Neural crest cell (in vitro differentiated cells): ENCODE measurements at regions not wholly inside any gene's neighbourhood (a gene's known extent, or its start where the extent isn't known, plus 50 kb on each side); places are given as distances from the start of the nearest gene placed in this dataset.
A peak's percentile ranks its signal among the peaks of the same experiment; 100 is the strongest.

Source experiments
- DNase-seq: peaks from one replicate; pipeline ENCODE4 v3.0.0; 2021; ENCODE audit warnings: low read depth, mixed read lengths, low spot score
- H3K27ac Mint-ChIP-seq: one replicate; pipeline ENCODE4 v1.8.0; 2021; ENCODE audit warnings: mild to moderate bottlenecking, mixed read lengths; ENCODE audit not compliant: unreplicated experiment
- H3K27me3 Mint-ChIP-seq: 2 replicates; pipeline ENCODE4 v1.8.0; 2021; ENCODE audit warnings: low read depth, mild to moderate bottlenecking, mixed read lengths
- H3K36me3 Mint-ChIP-seq: 2 replicates; pipeline ENCODE4 v1.8.0; 2021; ENCODE audit warnings: low read depth, mild to moderate bottlenecking, mixed read lengths
- H3K4me1 Mint-ChIP-seq: 2 replicates; pipeline ENCODE4 v1.8.0; 2021; ENCODE audit warnings: mixed read lengths
- H3K4me3 Mint-ChIP-seq: one replicate; pipeline ENCODE4 v1.8.0; 2021; ENCODE audit warnings: mild to moderate bottlenecking, mixed read lengths
- H3K9me3 Mint-ChIP-seq: 2 replicates; pipeline ENCODE4 v1.8.0; 2021; ENCODE audit warnings: mixed read lengths
- TF ChIP-seq, protein P1 (sequence below): fragments of 200-600 bp; sonication (generic); conservative IDR thresholded peaks from 2 replicates; pipeline ENCODE4 v1.5.0; 2021; ENCODE audit warnings: antibody characterized with exemption, mild to moderate bottlenecking

DNA sequence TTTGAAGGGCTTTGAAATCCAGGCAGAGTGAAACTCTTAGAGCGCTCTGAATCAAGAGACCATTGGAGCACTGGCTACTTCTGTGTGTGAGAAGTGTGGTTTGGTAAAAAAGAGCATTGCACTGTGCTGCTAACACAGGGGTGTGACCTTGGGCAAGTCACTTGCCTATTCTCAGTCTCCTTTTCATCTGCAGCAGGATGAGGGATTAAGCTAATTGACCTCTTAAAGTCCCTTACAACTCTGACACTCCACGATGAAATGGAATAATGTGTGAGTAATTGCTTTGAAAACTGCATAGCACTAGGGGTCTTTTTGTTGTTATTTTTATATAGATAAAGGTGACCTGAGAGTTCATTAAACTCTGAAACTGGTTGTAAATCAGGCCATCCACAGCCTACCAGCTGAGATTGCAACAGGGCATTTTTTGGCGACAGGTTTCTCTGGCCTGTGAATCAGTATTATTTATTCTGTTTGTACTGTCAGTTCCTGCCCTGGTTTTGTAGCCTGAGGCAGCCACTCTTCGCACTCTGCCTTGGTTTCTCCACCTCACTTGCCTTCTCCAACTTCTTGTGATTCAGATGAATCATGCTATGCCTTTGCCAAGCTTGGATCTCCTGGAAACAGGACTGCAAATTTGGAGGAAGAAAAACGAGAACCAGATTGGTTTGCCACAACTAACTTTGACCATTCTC, 159.9 kb upstream of the PARP11 start:
- Mint-ChIP-seq H3K4me3 (peak overlapping the region; percentile 28), H3K36me3 (no peaks in the 10 kb centered on the region), H3K27ac (no peak overlapping the region), H3K27me3 (peaks cover 2% of the 10 kb centered on the region), H3K9me3 (no peaks in the 10 kb centered on the region), H3K4me1 (peaks cover 37% of the 10 kb centered on the region)
- DNase-seq, result no peak
- TF ChIP-seq, protein P1, sequence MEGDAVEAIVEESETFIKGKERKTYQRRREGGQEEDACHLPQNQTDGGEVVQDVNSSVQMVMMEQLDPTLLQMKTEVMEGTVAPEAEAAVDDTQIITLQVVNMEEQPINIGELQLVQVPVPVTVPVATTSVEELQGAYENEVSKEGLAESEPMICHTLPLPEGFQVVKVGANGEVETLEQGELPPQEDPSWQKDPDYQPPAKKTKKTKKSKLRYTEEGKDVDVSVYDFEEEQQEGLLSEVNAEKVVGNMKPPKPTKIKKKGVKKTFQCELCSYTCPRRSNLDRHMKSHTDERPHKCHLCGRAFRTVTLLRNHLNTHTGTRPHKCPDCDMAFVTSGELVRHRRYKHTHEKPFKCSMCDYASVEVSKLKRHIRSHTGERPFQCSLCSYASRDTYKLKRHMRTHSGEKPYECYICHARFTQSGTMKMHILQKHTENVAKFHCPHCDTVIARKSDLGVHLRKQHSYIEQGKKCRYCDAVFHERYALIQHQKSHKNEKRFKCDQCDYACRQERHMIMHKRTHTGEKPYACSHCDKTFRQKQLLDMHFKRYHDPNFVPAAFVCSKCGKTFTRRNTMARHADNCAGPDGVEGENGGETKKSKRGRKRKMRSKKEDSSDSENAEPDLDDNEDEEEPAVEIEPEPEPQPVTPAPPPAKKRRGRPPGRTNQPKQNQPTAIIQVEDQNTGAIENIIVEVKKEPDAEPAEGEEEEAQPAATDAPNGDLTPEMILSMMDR, result no peak

DNA sequence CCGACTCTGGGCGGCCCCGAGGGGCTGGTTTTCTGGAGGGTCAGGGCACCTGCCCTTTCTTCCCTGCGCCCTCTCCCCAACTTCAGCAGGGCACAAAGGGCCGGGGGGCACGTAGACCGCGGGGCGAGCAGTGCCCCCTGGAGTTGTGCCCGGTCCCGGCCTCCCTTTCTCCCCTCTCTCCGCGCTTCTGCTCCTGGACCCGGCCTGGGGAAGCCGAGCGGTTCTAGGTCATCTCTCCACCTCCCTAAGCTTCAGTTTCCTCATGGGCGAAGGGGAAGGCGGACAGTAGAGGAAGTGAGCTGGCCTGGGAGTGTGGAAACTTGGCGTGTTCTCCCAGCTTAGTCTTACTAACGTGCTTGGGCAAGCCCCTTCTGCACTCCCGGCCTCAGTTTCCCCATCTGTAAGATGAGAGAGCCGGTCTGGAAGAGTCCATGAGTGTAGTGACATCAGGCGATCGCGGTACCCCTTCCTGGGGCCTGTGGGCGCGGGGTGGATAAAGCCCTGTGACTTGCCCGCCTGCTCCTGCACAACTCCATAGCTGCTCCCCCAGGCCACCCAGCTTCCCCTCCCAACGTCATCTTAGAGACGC, 158.6 kb upstream of the PARP11 start:
- Mint-ChIP-seq H3K4me3 (peak overlapping the region; percentile 49), H3K27ac (peak overlapping the region; percentile 95), H3K27me3 (peaks cover 2% of the 10 kb centered on the region), H3K4me1 (peaks cover 42% of the 10 kb centered on the region), H3K36me3 (no peaks in the 10 kb centered on the region), H3K9me3 (no peaks in the 10 kb centered on the region)
- no peak for DNase-seq
- TF ChIP-seq, protein P1, result peak; percentile 38

DNA sequence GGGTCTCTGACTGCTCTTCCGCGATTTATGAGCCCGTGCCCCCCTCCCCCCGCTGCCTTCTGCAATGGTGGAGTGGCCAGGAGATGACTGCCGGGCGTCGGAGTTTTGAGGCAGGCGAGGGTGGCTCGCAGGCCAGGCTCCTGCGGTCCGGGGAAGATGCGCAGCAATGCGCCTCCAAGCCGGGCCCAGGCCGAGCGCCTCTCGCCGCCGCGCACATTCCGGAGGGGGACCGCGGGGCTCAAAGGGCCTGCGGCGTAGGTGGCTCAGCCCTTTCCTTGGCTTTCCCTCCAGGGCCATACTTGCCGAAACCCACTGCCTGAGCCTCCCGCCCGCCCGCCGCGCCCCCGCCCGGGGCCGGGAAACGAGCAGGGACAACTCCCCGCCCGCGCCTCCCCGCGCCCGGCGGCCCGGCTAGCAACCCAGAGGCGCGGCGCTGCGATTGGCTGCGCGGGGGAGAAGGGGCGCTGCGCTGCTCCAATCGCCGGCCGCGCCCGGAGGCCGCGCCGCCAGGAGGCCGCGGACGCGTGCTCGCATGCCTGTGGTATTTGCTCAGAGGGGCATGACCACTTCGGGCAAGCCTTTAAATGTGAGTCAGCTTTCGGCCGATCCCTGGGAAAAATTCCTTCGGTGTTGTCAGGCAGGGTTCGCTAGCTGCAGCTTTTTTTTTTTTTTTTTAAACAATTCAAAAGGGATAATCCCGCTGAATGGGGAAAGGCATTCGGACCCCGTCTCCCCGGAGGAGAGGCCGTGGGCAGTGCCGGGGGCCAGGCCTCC, 157.9 kb upstream of the PARP11 start:
- TF ChIP-seq, protein P1, result no peak
- Mint-ChIP-seq H3K9me3 (no peaks in the 10 kb centered on the region), H3K4me1 (peaks cover 48% of the 10 kb centered on the region), H3K4me3 (peak overlapping the region; percentile 41), H3K27ac (peak overlapping the region; percentile 31), H3K36me3 (no peaks in the 10 kb centered on the region), H3K27me3 (peaks cover 2% of the 10 kb centered on the region)
- DNase-seq, result peak; percentile 72

DNA sequence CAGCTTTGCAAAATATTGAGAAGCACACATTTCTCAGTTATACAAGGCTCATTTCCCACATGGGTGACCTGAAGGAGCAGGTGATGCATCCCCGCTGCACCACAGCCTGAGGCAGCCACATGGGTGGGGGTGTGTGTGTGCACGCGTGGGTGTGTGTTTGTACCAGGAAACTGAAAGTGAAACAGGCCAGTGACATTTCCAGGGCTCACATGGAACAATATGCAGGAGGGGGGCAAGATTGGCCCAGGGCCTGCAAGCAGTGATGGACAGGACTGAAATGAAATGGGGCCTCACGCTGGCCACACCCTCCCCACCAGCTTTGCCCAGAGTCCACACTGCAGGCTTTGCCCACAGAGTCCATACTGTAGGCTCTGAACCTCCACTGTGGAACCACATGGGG, 154.2 kb upstream of the PARP11 start:
- Mint-ChIP-seq H3K4me3 (no peak overlapping the region), H3K9me3 (no peaks in the 10 kb centered on the region), H3K4me1 (peaks cover 77% of the 10 kb centered on the region), H3K27me3 (no peaks in the 10 kb centered on the region), H3K27ac (no peak overlapping the region), H3K36me3 (no peaks in the 10 kb centered on the region)
- TF ChIP-seq, protein P1, result no peak
- no peak for DNase-seq

DNA sequence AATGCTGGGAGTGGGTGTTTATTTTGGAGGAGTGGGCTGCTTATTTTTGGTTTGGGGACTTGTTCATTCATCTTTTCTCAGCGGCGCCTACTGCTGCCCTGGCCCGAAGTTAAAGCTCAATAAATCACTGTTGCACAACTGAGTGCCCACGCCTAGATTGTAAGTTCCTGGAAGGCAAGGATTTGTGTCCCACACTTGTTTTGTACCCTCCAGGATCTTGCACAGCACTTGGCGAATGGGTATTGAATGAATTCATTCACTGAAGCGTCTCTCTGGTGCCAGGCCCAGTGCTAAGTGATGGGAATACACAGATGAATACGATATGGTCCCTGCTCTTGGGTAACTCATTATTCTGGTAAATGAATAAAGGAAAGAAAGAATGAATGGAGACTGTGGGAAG, 153.3 kb upstream of the PARP11 start:
- Mint-ChIP-seq H3K4me1 (peaks cover 79% of the 10 kb centered on the region), H3K27ac (peak overlapping the region; percentile 82), H3K9me3 (no peaks in the 10 kb centered on the region), H3K27me3 (no peaks in the 10 kb centered on the region), H3K4me3 (peak overlapping the region; percentile 66), H3K36me3 (no peaks in the 10 kb centered on the region)
- TF ChIP-seq, protein P1, result no peak
- no peak for DNase-seq
